NB4 (cell line): ENCODE measurements at regions not wholly inside any gene's neighbourhood (a gene's known extent, or its start where the extent isn't known, plus 50 kb on each side); places are given as distances from the start of the nearest gene placed in this dataset.

Source experiments
- MYC ChIP-seq: IDR thresholded peaks from 2 replicates; pipeline ENCODE4 v1.6.1; 2011; ENCODE audit warnings: low read depth, low read length
- POLR2A ChIP-seq: IDR thresholded peaks from 2 replicates; pipeline ENCODE4 v1.6.1; 2011; ENCODE audit warnings: mild to moderate bottlenecking; ENCODE audit not compliant: insufficient read length; ENCODE audit errors: extremely low read depth
- TF ChIP-seq, protein P1 (sequence below): IDR thresholded peaks from one replicate; pipeline ENCODE4 v1.5.1; 2012; ENCODE audit warnings: low read depth, low read length

DNA sequence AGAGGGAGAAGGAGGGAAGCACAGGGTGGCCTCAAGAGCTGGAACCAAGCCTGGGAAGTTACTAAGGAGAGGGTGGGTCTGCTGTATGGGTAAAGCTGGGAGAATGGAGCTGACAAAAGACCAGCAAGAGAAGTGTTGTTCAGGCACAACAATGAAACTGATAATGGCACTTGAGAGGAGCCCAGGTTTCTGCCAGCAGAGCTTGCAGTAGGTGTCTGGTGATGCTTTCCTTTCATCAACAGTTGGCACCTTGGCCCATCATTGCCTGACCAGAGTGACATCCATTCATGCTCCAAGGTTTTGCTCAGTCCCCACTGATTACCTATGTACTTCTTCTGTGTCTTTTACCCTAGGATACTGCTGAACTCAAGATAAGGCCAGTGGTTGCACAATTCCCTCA, 92.9 kb upstream of the CXCR4 start:
- TF ChIP-seq, protein P1, sequence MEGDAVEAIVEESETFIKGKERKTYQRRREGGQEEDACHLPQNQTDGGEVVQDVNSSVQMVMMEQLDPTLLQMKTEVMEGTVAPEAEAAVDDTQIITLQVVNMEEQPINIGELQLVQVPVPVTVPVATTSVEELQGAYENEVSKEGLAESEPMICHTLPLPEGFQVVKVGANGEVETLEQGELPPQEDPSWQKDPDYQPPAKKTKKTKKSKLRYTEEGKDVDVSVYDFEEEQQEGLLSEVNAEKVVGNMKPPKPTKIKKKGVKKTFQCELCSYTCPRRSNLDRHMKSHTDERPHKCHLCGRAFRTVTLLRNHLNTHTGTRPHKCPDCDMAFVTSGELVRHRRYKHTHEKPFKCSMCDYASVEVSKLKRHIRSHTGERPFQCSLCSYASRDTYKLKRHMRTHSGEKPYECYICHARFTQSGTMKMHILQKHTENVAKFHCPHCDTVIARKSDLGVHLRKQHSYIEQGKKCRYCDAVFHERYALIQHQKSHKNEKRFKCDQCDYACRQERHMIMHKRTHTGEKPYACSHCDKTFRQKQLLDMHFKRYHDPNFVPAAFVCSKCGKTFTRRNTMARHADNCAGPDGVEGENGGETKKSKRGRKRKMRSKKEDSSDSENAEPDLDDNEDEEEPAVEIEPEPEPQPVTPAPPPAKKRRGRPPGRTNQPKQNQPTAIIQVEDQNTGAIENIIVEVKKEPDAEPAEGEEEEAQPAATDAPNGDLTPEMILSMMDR = no peak
- no peak for TF ChIP-seq POLR2A
- no peak for TF ChIP-seq MYC
